Stimulated activated naive CD4-positive, alpha-beta T cell (primary cell): ENCODE measurements at regions not wholly inside any gene's neighbourhood (a gene's known extent, or its start where the extent isn't known, plus 50 kb on each side); places are given as distances from the start of the nearest gene placed in this dataset.
"Not testable (repeated sequence)": the region's sequence is repeated elsewhere in the genome, so short reads cannot be mapped to it uniquely, and the experiment has no call there.

Experiments used
- DNase-seq, 6 experiments: peaks; one replicate each; lab custom pipeline; 2025; lab: John Stamatoyannopoulos, UW

GRCh38 chr10:8688881-8689280 lies 634.4 kb downstream of the GATA3 start:
- DNase-seq, result no peak

GRCh38 chr10:8691498-8692017 lies 637.1 kb downstream of the GATA3 start:
- DNase-seq, result no peak

DNA sequence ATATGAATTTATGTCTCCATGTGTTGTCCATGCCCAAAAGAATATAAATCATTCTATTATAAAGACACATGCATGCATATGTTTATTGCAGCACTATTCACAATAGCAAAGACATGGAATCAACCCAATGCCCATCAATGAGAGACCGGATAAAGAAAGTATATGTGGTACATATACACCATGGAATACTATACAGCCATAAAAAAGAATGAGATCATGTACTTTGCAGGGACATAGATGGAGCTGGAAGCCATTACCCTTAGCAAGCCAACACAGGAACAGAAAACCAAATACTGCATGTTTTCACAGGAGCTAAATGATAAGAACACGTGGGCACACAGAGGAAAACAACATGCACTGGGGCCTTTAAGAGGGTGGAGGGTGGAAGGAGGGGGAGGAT lies 639.1 kb downstream of the GATA3 start:
- DNase-seq, result not testable (repeated sequence)

DNA sequence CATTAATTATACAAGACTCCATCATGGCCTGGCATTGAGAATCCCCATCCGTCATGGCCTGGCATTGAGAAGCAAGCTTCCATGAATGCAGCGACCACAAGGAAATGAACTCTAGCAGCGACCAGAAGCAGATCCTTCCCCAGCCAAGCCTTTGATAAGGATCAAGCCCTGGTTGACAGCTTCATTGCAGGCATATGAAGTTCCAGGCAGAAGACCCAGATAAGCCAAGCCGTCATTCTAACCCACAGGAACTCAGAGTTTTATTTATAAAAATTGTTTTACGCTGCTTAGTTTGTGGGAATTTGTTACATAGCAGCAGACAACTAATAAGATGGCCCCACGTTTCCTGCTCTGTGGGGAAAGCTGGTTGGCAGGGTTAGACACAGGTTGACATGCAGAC lies 642.3 kb downstream of the GATA3 start:
- no peak for DNase-seq

- no peak for DNase-seq
These were observed 646.2 kb downstream of the GATA3 start for GRCh38 chr10:8700689-8701088.

- no peak for DNase-seq
These were observed 647.7 kb downstream of the GATA3 start for GRCh38 chr10:8702181-8702580.

DNA sequence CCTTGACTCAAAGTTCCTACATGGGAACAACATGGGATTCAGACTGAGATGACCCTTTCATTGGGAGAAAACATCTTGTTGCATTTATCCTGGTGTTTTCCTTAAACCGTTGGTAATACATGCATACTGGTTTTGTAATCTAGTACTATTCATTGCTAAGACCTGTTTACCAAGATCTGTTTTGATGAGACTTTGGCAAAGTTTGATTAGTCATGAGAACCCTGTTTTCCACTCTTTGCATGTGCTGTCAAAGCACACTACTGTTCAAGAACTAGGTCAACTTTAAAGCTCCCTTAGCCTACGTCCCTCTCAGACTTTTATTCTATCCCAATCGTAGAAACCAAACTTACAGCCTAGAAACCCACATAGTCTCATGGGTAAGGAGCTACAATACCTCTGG lies 650.9 kb downstream of the GATA3 start:
- DNase-seq, result no peak

GRCh38 chr10:8712656-8713055 lies 658.2 kb downstream of the GATA3 start:
- no peak for DNase-seq

- no peak for DNase-seq
These were observed 665.5 kb downstream of the GATA3 start for GRCh38 chr10:8719971-8720370.

GRCh38 chr10:8721650-8722049 lies 667.2 kb downstream of the GATA3 start:
- no peak for DNase-seq

DNA sequence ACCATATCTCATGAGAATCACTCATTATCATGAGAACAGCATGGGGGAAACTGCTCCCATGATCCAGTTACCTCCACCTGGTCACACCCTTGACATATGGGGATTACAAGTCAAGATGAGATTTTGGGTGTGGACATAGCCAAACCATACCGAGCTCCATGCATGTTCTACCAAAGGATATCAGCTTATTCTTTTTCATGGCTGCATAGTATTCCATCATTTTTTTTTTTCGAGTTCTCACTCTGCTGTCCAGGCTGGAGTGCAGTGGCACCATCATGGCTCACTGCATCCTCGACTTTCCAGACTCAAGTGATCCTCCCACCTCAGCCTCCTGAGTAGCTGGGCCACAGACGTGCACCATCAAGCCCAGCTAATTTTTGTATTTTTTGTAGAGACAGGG lies 668.3 kb downstream of the GATA3 start:
- DNase-seq, result no peak

GRCh38 chr10:8725343-8725742 lies 670.9 kb downstream of the GATA3 start:
- DNase-seq, result no peak

DNA sequence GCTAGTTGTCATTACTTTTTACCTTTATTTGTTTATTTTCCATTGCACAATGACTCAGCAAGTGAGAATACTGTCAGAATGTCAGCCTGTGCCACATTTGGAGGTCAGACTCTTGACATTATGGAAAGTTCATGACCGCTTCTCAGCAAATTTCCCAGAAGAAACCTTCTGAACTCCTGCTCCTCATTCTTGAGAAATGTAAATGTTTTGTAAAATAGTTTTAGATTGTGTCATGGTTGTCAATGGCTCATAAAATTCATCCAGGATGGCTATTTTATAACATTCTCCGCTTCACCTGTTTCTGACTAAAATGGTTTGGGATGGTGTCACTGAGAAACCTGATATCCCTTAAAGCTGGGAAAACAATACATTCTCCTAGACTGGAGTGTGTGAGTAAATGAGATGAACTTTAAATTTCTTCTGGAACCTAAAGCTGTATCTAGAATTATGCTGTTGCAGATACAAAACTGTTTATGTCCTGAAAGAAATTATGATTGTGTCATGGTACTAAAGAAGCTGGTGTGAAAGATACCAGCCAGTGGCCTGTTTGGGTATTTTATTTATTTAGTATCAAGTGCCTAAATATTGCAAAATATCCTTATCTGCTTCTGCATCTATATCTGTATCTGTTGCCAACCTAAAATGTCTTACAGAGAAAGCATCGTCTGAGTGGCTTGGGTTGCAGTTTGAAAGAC lies 671.7 kb downstream of the GATA3 start:
- DNase-seq, result no peak

DNA sequence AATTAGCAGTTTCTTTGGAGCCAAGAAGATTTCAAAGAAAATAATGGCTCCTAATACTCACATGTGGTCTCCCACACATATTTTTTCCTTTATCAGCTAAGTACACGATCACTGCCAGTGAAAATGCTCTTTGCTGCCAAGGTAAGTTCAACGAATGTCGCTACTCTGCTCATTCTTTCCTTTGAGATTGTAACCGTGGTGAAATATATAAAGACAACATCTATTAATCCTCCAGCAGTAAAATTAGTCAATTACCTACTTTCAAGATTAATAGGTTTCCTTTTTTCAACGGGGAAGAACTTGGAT lies 672.2 kb downstream of the GATA3 start:
- DNase-seq, result no peak

DNA sequence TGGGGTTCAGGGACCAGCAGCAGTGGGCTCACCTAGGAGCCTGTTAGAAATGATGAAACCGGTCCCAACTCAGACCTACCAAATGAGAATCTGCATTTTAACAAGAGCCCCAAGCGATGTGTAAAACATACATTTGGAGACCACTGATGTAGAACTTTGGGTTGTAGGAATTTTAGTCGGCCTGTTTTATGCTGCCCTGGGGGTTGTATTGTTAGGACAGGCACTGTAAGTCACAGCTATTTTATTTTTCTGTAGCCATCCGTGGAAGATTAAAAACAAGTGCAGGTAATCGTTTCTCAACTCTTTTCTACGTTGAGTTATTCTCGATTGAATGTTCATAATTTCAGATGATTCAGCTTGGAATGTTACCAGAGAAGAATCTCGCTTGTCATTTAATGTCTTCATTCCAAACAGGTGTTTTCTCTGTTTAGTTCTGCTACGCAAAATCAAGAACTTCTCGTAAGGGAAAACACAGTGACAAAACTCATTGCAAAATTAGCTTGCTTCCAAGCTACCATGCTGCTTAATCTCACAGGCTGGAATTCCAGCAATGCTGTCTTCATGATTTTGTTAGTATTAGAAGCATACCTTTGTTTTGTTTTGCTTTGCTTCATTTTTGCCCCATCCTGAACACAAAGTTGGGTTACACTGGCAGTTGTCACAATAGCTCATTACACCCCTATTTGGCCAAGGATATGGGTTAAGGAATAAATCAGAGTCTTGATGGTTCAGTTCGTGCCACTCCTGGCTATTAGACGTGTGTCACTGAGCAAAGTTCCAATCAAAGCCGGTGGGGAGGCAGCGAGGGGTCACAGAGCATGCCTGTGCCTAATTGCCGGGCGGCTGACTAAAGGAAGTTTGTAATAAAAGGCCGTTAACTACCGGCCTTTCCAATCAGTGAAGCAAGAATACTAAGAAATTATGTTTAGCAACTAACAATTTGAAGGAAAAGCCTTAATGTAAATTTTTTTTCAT lies 676.9 kb downstream of the GATA3 start:
- DNase-seq, result no peak

DNA sequence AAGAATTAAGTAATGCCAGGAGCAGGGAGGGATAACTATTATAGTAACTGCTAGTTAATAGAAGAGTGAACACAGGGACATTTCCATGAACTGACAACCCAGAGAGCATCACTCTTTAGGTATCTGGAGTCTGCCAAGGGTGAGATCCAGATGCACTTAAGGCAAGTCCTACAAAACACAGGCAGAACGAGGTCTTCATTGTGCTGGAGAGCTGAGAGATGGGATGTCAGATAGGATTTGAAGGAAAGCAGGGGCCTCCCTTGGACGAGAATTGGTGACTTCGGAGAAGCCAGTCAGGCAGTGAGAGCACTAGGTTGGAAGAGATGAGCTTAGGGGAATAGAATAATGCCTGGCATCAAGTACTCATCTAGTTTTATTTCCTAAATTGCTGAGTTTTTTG lies 684.5 kb downstream of the GATA3 start:
- DNase-seq, result no peak

DNA sequence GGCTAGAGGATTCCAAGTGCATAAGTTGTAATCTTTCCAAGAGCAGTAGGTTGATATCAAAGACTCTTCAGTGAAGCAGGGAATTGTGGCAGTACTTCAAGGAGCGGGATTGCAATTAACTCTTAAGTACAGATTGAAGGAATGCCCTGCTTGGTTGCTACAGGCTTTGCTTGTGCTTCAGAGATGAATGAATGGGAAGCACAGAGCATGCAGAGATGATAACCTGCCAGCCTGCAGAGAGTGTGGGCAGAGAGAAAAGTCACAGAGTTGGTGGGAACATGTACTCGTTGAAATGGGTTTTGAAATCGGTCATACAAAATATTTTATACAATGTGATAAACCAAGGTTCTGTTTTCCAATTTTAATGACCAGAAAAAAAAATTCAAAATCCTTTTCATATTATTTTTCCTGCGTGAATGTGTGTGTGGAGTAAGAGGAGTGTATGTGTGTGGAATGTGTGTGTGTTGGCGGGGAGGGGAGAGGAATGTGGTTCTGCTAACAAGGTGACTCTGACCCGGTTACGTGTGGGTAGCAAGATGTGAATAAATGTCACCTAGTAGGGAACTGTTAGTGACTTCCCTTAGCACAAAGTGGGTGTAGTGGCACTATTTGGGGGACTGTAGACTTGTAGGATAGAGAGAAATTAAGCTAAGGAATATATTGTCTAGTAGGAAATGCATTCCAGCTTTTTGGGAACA lies 697.8 kb downstream of the GATA3 start:
- DNase-seq, result no peak

DNA sequence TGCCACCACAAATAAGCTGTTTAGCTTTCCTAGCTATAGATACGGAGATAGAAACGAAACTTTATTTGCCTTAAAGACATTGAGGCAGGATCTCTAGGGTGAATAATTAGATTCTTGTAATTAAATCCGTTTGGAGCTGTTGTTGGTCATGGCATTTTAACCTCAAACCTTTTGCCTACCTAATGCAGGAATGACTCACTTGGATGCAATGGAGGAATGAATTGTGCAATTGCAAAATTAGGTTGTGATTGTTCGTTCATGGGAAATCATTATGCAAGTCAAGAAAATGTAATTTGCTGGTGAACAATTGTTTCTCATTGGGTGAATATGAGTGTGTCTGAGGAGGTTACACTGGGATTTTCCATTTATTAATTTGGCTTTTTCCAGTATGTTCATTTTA lies 703.5 kb downstream of the GATA3 start:
- DNase-seq, result no peak

DNA sequence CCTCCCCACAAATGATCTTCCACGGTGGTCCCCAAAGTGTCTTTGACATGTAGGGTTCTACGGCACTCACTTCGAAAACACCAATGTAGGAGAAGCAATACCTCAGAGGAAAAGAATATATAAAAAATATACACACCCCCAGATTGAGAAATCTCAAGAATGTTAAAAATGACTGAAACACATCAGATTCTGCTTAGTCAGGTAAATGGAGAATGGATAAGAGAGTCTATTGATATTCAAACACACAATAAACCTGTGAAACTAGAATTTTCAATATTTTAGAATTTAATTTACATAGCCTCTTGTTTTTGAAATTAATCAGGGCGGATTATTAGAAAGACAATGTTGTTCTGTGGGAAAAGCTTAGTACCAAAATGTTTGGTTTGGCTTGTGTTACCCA lies 712.4 kb downstream of the GATA3 start:
- no peak for DNase-seq

- no peak for DNase-seq
These were observed 713.1 kb downstream of the GATA3 start for GRCh38 chr10:8767591-8767990.

DNA sequence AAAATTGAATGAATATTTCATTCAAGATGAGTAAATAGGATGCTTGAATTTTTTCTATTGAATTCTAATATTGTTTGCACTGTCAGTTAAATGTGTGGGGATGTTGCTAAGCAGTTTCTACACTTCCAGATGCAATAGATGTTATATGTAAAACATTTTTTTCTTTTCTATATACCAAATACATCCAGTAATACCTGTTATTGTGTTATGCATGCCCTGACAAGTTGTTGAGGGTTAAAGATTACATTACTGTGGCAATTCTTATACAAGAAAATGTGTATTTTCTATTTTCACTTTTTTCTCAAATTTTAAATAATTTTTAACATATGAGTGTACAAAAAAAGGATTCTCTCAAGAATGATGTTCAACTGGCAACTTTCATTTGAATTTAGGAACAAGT lies 713.9 kb downstream of the GATA3 start:
- no peak for DNase-seq

GRCh38 chr10:8768852-8769251 lies 714.4 kb downstream of the GATA3 start:
- DNase-seq, result no peak
